Bone marrow (tissue), 2 donors: ENCODE measurements at regions not wholly inside any gene's neighbourhood (a gene's known extent, or its start where the extent isn't known, plus 50 kb on each side); places are given as distances from the start of the nearest gene placed in this dataset.

ENCODE experiments used
- DNase-seq, 2 donors: peaks; one replicate each; lab custom pipeline; 2025; lab: John Stamatoyannopoulos, UW

- no peak for DNase-seq
Observed at GRCh38 chr2:41723526-41723925, 324.3 kb upstream of the PKDCC start.

GRCh38 chr2:41724465-41724864, 323.4 kb upstream of the PKDCC start:
- no peak for DNase-seq

GRCh38 chr2:41725901-41726300, 321.9 kb upstream of the PKDCC start:
- no peak for DNase-seq

GRCh38 chr2:41726364-41726763, 321.5 kb upstream of the PKDCC start:
- DNase-seq, result no peak

- DNase-seq, result no peak
Observed at GRCh38 chr2:41727152-41727551, 320.7 kb upstream of the PKDCC start.

GRCh38 chr2:41727711-41728110, 320.1 kb upstream of the PKDCC start:
- DNase-seq, result no peak

- DNase-seq, result no peak
Observed at GRCh38 chr2:41728788-41729338, 319.0 kb upstream of the PKDCC start.

GRCh38 chr2:41729800-41730364, 317.9 kb upstream of the PKDCC start:
- DNase-seq, result no peak

GRCh38 chr2:41735006-41735405, 312.8 kb upstream of the PKDCC start:
- DNase-seq, result no peak

GRCh38 chr2:41735476-41735875, 312.3 kb upstream of the PKDCC start:
- DNase-seq, result no peak

- DNase-seq, result peak; percentile 15 to 24
Observed at GRCh38 chr2:41736105-41736567, 311.7 kb upstream of the PKDCC start.

GRCh38 chr2:41736586-41736985, 311.2 kb upstream of the PKDCC start:
- no peak for DNase-seq

- no peak for DNase-seq
Observed at GRCh38 chr2:41737888-41738287, 309.9 kb upstream of the PKDCC start.

GRCh38 chr2:41741951-41742595, 305.7 kb upstream of the PKDCC start:
- no peak for DNase-seq

- DNase-seq, result no peak
Observed at GRCh38 chr2:41743324-41743723, 304.5 kb upstream of the PKDCC start.

GRCh38 chr2:41750829-41751228, 297.0 kb upstream of the PKDCC start:
- no peak for DNase-seq

- no peak for DNase-seq
Observed at GRCh38 chr2:41759880-41760279, 287.9 kb upstream of the PKDCC start.

- no peak for DNase-seq
Observed at GRCh38 chr2:41763141-41763540, 284.7 kb upstream of the PKDCC start.

- DNase-seq, result no peak
Observed at GRCh38 chr2:41764131-41764530, 283.7 kb upstream of the PKDCC start.

- no peak for DNase-seq
Observed at GRCh38 chr2:41764919-41765318, 282.9 kb upstream of the PKDCC start.

GRCh38 chr2:41768310-41768709, 279.5 kb upstream of the PKDCC start:
- DNase-seq, result no peak

GRCh38 chr2:41771710-41772109, 276.1 kb upstream of the PKDCC start:
- DNase-seq, result no peak

- no peak for DNase-seq
Observed at GRCh38 chr2:41772697-41773096, 275.1 kb upstream of the PKDCC start.
